ENCODE measurements at regions not wholly inside any gene's neighbourhood (a gene's known extent, or its start where the extent isn't known, plus 50 kb on each side); places are given as distances from the start of the nearest gene placed in this dataset.

DNA sequence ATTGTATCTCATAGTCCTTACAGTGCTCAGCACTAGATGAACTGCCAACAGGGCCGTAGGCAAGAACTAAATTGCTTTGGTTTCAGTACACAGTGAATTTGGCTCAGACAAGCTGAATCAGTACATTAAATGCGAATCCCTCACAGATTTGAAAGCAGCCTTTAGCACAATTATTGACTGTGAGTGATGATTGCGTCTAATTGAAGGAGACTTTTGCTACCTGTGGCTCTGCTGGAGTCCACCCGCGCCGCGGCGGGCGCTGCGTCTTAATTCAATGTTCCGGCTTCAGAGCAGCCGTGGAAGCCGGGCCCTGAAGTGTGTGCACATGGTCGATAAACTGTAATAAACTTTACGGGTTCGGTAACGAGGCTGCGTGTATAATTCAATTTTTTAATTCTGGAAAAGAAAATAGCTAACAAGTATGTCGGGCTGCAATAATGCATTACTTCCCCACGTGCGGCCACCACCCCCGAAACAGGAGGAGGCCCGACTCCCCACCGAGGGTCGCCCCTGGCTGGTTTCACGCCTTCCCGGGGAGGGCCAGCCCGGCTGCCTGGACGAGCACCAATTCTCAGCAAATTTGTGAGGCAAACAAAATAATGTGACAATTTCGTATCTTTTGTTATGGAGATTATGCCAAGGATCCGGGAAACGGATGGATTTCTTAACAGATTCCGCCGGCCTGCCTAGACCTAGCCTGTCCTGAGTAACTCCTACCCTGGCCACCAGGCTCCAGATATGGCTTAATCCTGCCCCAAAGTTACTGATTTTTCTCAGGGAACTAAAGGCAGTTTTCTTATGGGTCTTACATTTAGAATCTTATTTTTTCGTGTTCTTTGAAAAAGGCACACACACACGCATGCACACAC is 269.4 kb upstream of the IRX1 start:
- TF ChIP-seq CTCF (IDR thresholded peaks at IDR 0.05 in 4 of 5, conservative IDR thresholded peaks at IDR 0.05 in 1 of 5) (no peak), POLR2A (IDR thresholded peaks at IDR 0.05) (no peak)
